GM06990 (cell line): ENCODE measurements at regions not wholly inside any gene's neighbourhood (a gene's known extent, or its start where the extent isn't known, plus 50 kb on each side); places are given as distances from the start of the nearest gene placed in this dataset.

Source experiments
- DNase-seq: peaks from one replicate; pipeline ENCODE4 v3.0.0-alpha.2; 2011; ENCODE audit not compliant: insufficient read length; ENCODE audit errors: extremely low read depth
- H3K27me3 ChIP-seq: replicated peaks from 2 replicates; pipeline ENCODE4 v1.6.0; 2011; ENCODE audit warnings: low read length; ENCODE audit not compliant: control insufficient read depth, insufficient read depth
- H3K36me3 ChIP-seq: 2 replicates; pipeline ENCODE4 v1.5.1; 2011; ENCODE audit warnings: low read length; ENCODE audit not compliant: control insufficient read depth, insufficient read depth
- H3K4me3 ChIP-seq: replicated peaks from 2 replicates; pipeline ENCODE4 v1.5.1; 2011; ENCODE audit warnings: low read depth, mild to moderate bottlenecking, control low read depth, low read length
- CTCF ChIP-seq: IDR thresholded peaks from 2 replicates; pipeline ENCODE4 v1.5.1; 2011; ENCODE audit warnings: low read length, control low read depth, mild to moderate bottlenecking, inconsistent platforms; ENCODE audit not compliant: insufficient read depth, poor library complexity, severe bottlenecking

GRCh38 chr14:103273145-103273744 is 60.8 kb upstream of the EIF5 start:
- Histone ChIP-seq H3K4me3 (no peak overlapping the region), H3K27me3 (no peaks in the 10 kb centered on the region), H3K36me3 (no peaks in the 10 kb centered on the region)
- TF ChIP-seq CTCF = no peak
- no peak for DNase-seq

DNA sequence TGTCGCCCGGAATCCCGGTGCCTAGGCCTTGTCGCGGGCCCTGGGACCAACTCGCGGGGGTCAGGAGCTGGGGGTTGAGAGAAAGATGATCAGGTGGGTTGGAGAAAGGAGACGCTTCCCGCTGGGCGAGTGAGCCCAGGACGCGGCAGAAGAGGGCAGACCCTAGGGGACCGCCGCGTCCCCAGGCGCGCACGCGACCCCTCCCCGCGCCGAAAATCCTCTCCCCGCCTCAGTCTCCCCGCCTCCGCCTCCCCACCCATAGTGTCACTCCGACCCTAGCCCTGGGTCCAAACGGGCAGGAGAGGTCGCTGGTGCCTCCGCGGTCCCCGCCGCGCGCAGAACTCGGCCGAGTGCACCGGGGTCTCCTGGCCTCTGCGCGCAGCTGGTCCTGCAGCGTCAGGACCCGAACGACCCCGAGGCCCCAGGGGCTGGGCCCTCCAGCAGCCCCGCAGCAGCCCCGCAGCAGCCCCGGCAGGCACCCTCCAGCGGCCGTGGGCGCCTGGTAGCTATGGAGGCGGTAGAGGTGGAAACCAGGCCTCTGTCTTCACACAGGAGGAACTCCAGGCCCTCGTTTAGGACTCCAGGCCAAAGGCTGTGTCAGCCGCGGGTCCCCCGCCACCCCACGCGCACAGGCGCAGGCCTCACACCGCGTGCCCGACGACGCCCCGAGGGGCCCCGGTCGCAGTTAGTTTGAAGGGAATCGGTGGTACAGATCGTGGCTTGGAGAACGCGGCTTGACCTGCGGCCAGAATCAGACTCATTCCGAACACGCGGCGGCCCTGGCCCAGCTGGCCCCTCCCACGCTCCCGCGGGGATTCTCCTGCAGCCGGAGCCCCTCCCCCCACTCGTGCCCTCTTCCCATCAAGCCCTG is 60.1 kb upstream of the EIF5 start:
- Histone ChIP-seq H3K36me3 (no peaks in the 10 kb centered on the region), H3K4me3 (no peak overlapping the region), H3K27me3 (no peaks in the 10 kb centered on the region)
- DNase-seq = no peak
- no peak for TF ChIP-seq CTCF

DNA sequence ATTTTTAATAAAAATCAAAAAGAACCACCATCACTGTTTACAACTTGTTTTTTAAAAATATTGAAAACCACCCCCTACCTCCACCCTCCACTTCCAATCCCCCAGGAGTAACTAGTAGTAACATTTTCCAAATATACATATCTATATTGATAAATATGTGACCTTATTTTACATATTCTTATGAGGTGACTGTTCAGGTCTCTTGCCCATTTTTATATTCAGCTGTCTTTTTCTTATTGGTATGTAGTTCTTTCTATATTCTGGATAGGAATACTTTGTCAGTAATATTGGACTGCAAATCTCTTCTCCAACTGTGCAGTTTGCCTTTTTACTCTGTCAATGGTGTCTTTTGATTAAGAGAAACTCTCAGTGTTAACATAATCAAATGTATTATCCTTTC is 59.0 kb upstream of the EIF5 start:
- no peak for DNase-seq
- no peaks in the 10 kb centered on the region for H3K27me3 ChIP-seq
- TF ChIP-seq CTCF = no peak
- H3K4me3 ChIP-seq = no peak overlapping the region
- H3K36me3 ChIP-seq = no peaks in the 10 kb centered on the region

DNA sequence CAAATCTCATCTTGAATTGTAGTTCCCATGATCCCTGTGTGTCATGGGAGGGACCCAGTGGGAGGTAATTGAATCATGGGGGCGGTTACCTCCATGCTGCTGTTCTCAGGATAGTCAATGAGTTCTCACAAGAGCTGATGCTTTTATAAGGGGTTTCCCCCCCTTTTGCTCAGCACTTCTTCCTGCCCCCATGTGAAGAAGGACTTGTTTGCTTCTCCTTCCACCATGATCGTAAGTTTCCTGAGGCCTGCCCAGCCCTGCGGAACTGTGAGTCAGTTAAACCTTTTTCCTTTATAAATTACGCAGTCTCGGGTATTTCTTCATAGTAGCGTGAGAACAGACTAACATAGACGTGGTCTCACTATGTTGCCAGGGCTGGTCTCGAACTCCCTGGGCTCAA is 56.1 kb upstream of the EIF5 start:
- no peaks in the 10 kb centered on the region for H3K27me3 ChIP-seq
- H3K36me3 ChIP-seq = no peaks in the 10 kb centered on the region
- TF ChIP-seq CTCF = no peak
- no peak overlapping the region for H3K4me3 ChIP-seq
- DNase-seq = no peak

DNA sequence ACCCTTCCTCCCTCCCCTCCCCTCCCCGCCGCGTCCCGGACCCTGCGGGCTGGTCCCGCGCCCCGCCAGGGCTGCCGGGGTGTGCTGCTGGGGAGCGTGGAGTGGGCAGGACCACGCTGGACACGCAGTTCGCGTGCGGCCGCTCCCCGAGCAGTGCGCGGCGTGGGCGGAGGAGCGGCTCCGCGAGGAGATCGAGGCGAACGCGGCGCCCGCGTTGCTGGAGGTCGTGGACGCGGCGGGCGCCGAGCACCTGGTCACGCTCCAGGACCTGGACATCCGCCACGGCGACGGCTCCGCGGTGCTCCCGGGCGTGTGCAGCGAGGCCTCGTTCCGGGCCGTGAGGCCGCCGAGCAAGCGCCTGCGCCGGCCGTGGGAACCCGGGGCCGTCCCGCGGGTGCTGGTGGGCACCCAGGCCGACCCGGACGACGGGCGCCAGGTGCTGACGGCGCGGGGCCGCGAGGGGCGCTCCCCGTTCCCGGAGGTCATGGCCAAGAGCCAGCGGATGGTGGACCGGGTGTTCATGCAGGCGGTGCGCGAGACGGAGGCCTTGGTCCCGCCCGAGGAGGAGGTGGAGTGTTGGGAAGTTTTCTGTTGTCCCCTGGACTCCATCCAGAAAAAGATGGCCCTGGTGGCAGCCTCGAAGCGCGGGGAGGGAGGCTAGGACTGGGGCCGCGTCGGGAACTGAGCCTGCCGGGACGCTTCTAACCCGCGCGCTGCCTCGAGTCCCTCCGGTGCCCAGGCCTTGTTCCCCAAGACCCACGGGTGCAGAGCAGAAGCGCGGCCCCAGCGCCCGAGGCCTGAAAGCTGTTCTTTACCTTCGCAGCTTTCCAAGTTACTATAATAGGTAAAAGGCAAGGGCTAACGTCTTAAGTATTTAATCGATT is 54.7 kb upstream of the EIF5 start:
- no peaks in the 10 kb centered on the region; the same call in 1 of the 2 replicates for H3K27me3 ChIP-seq
- no peaks in the 10 kb centered on the region for H3K36me3 ChIP-seq
- no peak for TF ChIP-seq CTCF
- DNase-seq = no peak
- no peak overlapping the region for H3K4me3 ChIP-seq
